KMS-11 (cell line): ENCODE measurements at regions not wholly inside any gene's neighbourhood (a gene's known extent, or its start where the extent isn't known, plus 50 kb on each side); places are given as distances from the start of the nearest gene placed in this dataset.

Experiments
- H2AFZ ChIP-seq: fragments of 200-600 bp; sonication (generic); 2 replicates; pipeline ENCODE4 v1.6.1; 2016; ENCODE audit warnings: antibody characterized with exemption, mixed run types, low read depth
- H3K27ac ChIP-seq: fragments of 200-600 bp; sonication (generic); 2 replicates; pipeline ENCODE4 v1.6.1; 2016; ENCODE audit warnings: mild to moderate bottlenecking, mixed run types
- H3K27me3 ChIP-seq: fragments of 200-600 bp; sonication (generic); 2 replicates; pipeline ENCODE4 v1.6.1; 2017; ENCODE audit warnings: mild to moderate bottlenecking, low read depth, mixed run types, moderate library complexity; ENCODE audit not compliant: insufficient read depth
- H3K36me3 ChIP-seq: fragments of 200-600 bp; sonication (generic); 2 replicates; pipeline ENCODE4 v1.6.1; 2017; ENCODE audit warnings: mild to moderate bottlenecking, mixed run types; ENCODE audit not compliant: insufficient read depth
- H3K4me1 ChIP-seq: fragments of 200-600 bp; sonication (generic); 2 replicates; pipeline ENCODE4 v1.6.1; 2016; ENCODE audit warnings: mild to moderate bottlenecking, low read depth, mixed run types; ENCODE audit not compliant: poor library complexity, severe bottlenecking
- H3K4me2 ChIP-seq: fragments of 200-600 bp; sonication (generic); 2 replicates; pipeline ENCODE4 v1.7.0; 2016; ENCODE audit warnings: mild to moderate bottlenecking, mixed run types
- H3K4me3 ChIP-seq: fragments of 200-600 bp; sonication (generic); IDR thresholded peaks from 2 replicates; pipeline ENCODE4 v1.6.1; 2017; ENCODE audit warnings: low read depth, low read length, mixed read lengths; ENCODE audit not compliant: insufficient read depth
- H3K79me2 ChIP-seq: fragments of 200-600 bp; sonication (generic); 2 replicates; pipeline ENCODE4 v1.6.1; 2016; ENCODE audit warnings: low read depth, mixed run types; ENCODE audit not compliant: insufficient read depth
- H3K9ac ChIP-seq: fragments of 200-600 bp; sonication (generic); 2 replicates; pipeline ENCODE4 v1.6.1; 2016; ENCODE audit warnings: mild to moderate bottlenecking, mixed run types
- H4K20me1 ChIP-seq: fragments of 200-600 bp; sonication (generic); 2 replicates; pipeline ENCODE4 v1.6.1; 2016; ENCODE audit warnings: mild to moderate bottlenecking, mixed run types; ENCODE audit not compliant: insufficient read depth
- TF ChIP-seq, protein P1 (sequence below): fragments of 200-600 bp; sonication (generic); conservative IDR thresholded peaks from 2 replicates; pipeline ENCODE4 v1.6.1; 2017; ENCODE audit warnings: low read depth, mild to moderate bottlenecking, antibody characterized with exemption, low read length, moderate library complexity, mixed read lengths

DNA sequence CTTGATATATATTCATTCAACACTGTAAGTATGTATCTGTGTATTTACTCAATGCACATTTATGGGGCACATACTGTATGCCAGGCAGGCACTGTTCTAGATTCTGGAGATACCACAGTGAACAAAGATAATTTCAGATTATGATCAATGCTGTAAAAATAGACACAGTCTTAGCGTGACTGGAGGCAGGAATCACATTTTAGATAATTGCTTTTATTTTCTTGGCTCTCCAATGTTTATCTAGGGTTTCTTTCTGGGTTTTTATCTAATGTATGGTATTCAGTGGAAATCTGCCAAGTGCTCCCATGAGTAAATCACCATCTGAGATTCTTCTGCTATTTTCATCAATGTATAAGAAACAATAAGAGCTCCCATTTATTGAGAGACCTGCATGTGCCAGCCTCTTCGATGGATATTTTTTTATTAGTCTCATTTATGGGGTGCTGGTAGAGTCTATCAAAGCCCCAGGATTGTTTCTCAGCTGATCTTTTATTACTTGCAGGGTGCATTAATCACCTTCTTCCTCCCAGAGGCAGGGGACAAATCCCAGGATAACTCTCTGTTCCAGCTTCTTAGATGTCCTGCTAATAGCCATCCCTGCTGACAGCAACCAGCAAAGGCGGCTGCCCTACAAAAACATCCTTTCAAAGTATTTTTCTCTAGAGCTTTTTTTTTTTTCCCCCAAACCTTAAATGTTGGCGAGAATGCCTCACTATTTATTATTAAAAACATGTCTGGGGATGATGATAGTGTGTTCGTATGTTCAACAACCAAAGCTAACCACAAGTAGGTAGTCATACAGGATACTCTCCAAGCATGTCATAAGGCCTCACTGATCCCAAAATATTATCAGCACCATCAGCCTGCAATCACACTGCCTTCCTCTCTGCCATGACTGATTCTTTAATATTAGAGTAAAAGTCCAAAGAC, 331.0 kb upstream of the RASGRP1 start:
- Histone ChIP-seq H3K27ac (no peak overlapping the region), H2AFZ (no peak overlapping the region), H3K4me1 (no peaks in the 10 kb centered on the region), H3K9ac (no peak overlapping the region), H3K4me3 (no peak overlapping the region), H3K36me3 (no peaks in the 10 kb centered on the region), H3K27me3 (no peaks in the 10 kb centered on the region), H3K4me2 (no peak overlapping the region), H3K79me2 (no peaks in the 10 kb centered on the region), H4K20me1 (no peaks in the 10 kb centered on the region)
- TF ChIP-seq, protein P1, sequence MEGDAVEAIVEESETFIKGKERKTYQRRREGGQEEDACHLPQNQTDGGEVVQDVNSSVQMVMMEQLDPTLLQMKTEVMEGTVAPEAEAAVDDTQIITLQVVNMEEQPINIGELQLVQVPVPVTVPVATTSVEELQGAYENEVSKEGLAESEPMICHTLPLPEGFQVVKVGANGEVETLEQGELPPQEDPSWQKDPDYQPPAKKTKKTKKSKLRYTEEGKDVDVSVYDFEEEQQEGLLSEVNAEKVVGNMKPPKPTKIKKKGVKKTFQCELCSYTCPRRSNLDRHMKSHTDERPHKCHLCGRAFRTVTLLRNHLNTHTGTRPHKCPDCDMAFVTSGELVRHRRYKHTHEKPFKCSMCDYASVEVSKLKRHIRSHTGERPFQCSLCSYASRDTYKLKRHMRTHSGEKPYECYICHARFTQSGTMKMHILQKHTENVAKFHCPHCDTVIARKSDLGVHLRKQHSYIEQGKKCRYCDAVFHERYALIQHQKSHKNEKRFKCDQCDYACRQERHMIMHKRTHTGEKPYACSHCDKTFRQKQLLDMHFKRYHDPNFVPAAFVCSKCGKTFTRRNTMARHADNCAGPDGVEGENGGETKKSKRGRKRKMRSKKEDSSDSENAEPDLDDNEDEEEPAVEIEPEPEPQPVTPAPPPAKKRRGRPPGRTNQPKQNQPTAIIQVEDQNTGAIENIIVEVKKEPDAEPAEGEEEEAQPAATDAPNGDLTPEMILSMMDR = no peak

DNA sequence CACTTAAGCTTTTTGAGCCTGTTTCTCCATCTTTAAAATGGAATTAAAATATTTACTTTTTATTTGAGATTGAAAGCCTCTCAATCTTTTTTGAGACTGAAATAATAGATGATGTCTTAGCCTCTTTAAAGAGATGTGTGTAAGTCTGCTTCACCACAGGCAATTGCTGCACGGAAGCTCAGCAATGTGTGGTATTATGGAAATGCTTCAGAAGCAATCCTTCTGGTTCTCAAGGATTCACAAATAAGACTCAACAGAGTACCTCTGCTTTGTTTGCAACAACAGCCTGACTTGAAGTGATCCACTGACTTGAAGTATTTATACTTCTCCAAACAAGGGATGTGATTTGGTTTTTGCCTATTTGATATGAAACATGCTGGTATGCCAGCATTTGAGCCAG, 332.0 kb upstream of the RASGRP1 start:
- no peak overlapping the region for H2AFZ ChIP-seq
- H3K4me2 ChIP-seq = no peak overlapping the region
- H3K9ac ChIP-seq = no peak overlapping the region
- H4K20me1 ChIP-seq = no peaks in the 10 kb centered on the region
- H3K27me3 ChIP-seq = no peaks in the 10 kb centered on the region
- no peaks in the 10 kb centered on the region for H3K4me1 ChIP-seq
- no peaks in the 10 kb centered on the region for H3K36me3 ChIP-seq
- no peak overlapping the region for H3K27ac ChIP-seq
- no peaks in the 10 kb centered on the region for H3K79me2 ChIP-seq
- TF ChIP-seq, protein P1 = no peak
- H3K4me3 ChIP-seq = no peak overlapping the region

GRCh38 chr15:38897551-38897950, 332.9 kb upstream of the RASGRP1 start:
- no peak overlapping the region for H3K27ac ChIP-seq
- H3K79me2 ChIP-seq = no peaks in the 10 kb centered on the region
- H3K4me3 ChIP-seq = no peak overlapping the region
- H3K4me1 ChIP-seq = no peaks in the 10 kb centered on the region
- H4K20me1 ChIP-seq = no peaks in the 10 kb centered on the region
- no peaks in the 10 kb centered on the region for H3K27me3 ChIP-seq
- TF ChIP-seq, protein P1 = no peak
- H3K36me3 ChIP-seq = no peaks in the 10 kb centered on the region
- H2AFZ ChIP-seq = no peak overlapping the region
- H3K9ac ChIP-seq = no peak overlapping the region
- no peak overlapping the region for H3K4me2 ChIP-seq

DNA sequence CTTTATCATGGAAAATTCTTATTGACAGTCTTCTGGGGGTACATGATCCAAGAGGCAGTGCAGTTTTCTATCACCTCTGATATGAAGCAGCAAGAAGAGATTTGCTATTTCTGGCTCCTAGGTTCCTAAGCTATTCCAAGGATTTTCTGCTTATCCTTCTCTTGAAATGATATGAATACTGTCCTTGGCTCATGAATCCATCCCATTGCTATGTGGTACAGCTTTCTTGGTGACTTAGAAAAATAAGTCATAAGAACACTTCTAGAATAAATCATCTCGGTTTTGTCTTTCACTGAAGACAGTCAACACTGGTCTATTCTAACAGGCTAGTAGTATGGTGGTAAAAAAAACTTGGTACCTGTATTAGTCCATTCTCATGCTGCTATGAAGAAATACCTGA, 333.6 kb upstream of the RASGRP1 start:
- TF ChIP-seq, protein P1 = no peak
- H3K4me2 ChIP-seq = no peak overlapping the region
- H3K4me1 ChIP-seq = no peaks in the 10 kb centered on the region
- no peak overlapping the region for H3K4me3 ChIP-seq
- no peak overlapping the region for H2AFZ ChIP-seq
- H3K79me2 ChIP-seq = no peaks in the 10 kb centered on the region
- H3K9ac ChIP-seq = no peak overlapping the region
- H3K27ac ChIP-seq = no peak overlapping the region
- H3K27me3 ChIP-seq = no peaks in the 10 kb centered on the region
- H4K20me1 ChIP-seq = no peaks in the 10 kb centered on the region
- H3K36me3 ChIP-seq = no peaks in the 10 kb centered on the region
